H1 (cell line): ENCODE measurements at regions not wholly inside any gene's neighbourhood (a gene's known extent, or its start where the extent isn't known, plus 50 kb on each side); places are given as distances from the start of the nearest gene placed in this dataset.

Experiments used
- CTCF ChIA-PET: fragments of 300-600 bp; sonication (Branson Sonifier 250); formaldehyde crosslinking; loops from one replicate; lab custom pipeline; 2021; ENCODE audit not compliant: partially characterized antibody; lab: Charles Lee
- POLR2A ChIA-PET: fragments of 300-600 bp; sonication (Branson Sonifier 250); formaldehyde crosslinking; loops from one replicate; lab custom pipeline; 2021; ENCODE audit warnings: inconsistent platforms; ENCODE audit not compliant: partially characterized antibody; lab: Charles Lee
- DNase-seq, 2 experiments: peaks; one replicate each; pipeline versions ENCODE4 v3.0.0 to v3.0.0-alpha.2; 2010 to 2022; ENCODE audit warnings: low spot score in 2 of 2, low read depth in 1 of 2, mixed read lengths in 1 of 2
- FAIRE-seq: peaks from 2 replicates; lab custom pipeline; 2011; peaks lifted over from hg19 to GRCh38; lab: Jason Lieb, UNC
- H2AFZ ChIP-seq: 2 replicates; pipeline ENCODE4 v1.8.1; 2012; ENCODE audit warnings: low read length, inconsistent platforms
- H2AK5ac ChIP-seq: 2 replicates; pipeline ENCODE4 v1.6.1; 2013; ENCODE audit warnings: low read depth, low read length
- H2BK120ac ChIP-seq: replicated peaks from 2 replicates; pipeline ENCODE3; 2013; ENCODE audit warnings: low read depth, low read length, inconsistent platforms
- H2BK12ac ChIP-seq: 2 replicates; pipeline ENCODE4 v1.6.1; 2013; ENCODE audit warnings: low read depth, low read length
- H2BK15ac ChIP-seq: 2 replicates; pipeline ENCODE4 v1.6.1; 2013; ENCODE audit warnings: low read length
- H2BK20ac ChIP-seq: 2 replicates; pipeline ENCODE4 v1.6.1; 2013; ENCODE audit warnings: low read length
- H2BK5ac ChIP-seq: 2 replicates; pipeline ENCODE4 v1.6.1; 2013; ENCODE audit warnings: low read depth, low read length
- H3K14ac ChIP-seq: 2 replicates; pipeline ENCODE4 v1.6.1; 2013; ENCODE audit warnings: inconsistent platforms; ENCODE audit not compliant: insufficient read length
- H3K18ac ChIP-seq: 2 replicates; pipeline ENCODE4 v1.6.1; 2013; ENCODE audit warnings: low read length; ENCODE audit errors: extremely low read depth
- H3K23ac ChIP-seq: 2 replicates; pipeline ENCODE4 v1.6.1; 2013; ENCODE audit warnings: inconsistent platforms; ENCODE audit not compliant: insufficient read length
- H3K23me2 ChIP-seq: 2 replicates; pipeline ENCODE4 v1.6.1; 2013; ENCODE audit warnings: low read depth, low read length
- H3K27ac ChIP-seq: 2 replicates; pipeline ENCODE4 v1.6.1; 2011; ENCODE audit warnings: low read depth, low read length, inconsistent platforms
- H3K27me3 ChIP-seq, 4 experiments: replicated peaks in 1 of 4; 1 replicate in 1 of 4; 2 replicates in 3 of 4; pipeline versions ENCODE4 v1.6.1 to v1.8.1; 2011 to 2013; ENCODE audit warnings: low read length in 3 of 4, mild to moderate bottlenecking in 3 of 4, inconsistent platforms in 2 of 4, mixed read lengths in 2 of 4, moderate library complexity in 1 of 4; ENCODE audit not compliant: control insufficient read depth in 3 of 4, insufficient read depth in 3 of 4; ENCODE audit errors: extremely low read depth in 1 of 4
- H3K36me3 ChIP-seq, 4 experiments: 2 replicates each; pipeline versions ENCODE4 v1.6.1 to v1.8.1; 2011 to 2013; ENCODE audit warnings: mild to moderate bottlenecking in 4 of 4, low read length in 3 of 4, moderate library complexity in 2 of 4, control low read depth in 1 of 4, inconsistent platforms in 1 of 4; ENCODE audit not compliant: insufficient read depth in 4 of 4, control insufficient read depth in 2 of 4
- H3K4ac ChIP-seq: replicated peaks from 2 replicates; pipeline ENCODE3; 2013; ENCODE audit warnings: low read length, low read depth, mixed read lengths, inconsistent platforms; ENCODE audit not compliant: insufficient read length
- H3K4me1 ChIP-seq, 4 experiments: replicated peaks in 1 of 4; 1 replicate in 1 of 4; 2 replicates in 3 of 4; pipeline versions ENCODE4 v1.6.1 to v1.8.1; 2011 to 2013; ENCODE audit warnings: low read length in 3 of 4, inconsistent platforms in 2 of 4, mixed read lengths in 1 of 4; ENCODE audit not compliant: insufficient read depth in 4 of 4, control insufficient read depth in 3 of 4
- H3K4me2 ChIP-seq, 2 experiments: 2 replicates each; pipeline versions ENCODE4 v1.6.1 to v1.8.1; 2011 to 2013; ENCODE audit warnings: low read depth in 2 of 2, low read length in 2 of 2, control low read depth in 1 of 2, inconsistent platforms in 1 of 2, mild to moderate bottlenecking in 1 of 2; ENCODE audit not compliant: insufficient read depth in 1 of 2
- H3K4me3 ChIP-seq, 4 experiments: fragments of 200-600, 300-600 bp in 1 of 4; sonication (generic), shearing (Covaris generic), sonication (Bioruptor Twin) in 1 of 4; 2 replicates each; pipeline versions ENCODE4 v1.5.1 to v1.8.1; 2011 to 2016; ENCODE audit warnings: low read length in 4 of 4, low read depth in 3 of 4, control low read depth in 2 of 4, inconsistent platforms in 2 of 4, mild to moderate bottlenecking in 2 of 4, mixed read lengths in 1 of 4, moderate library complexity in 1 of 4; ENCODE audit not compliant: insufficient read depth in 2 of 4; ENCODE audit errors: extremely low read depth in 1 of 4
- H3K56ac ChIP-seq: replicated peaks from 2 replicates; pipeline ENCODE3; 2013; ENCODE audit warnings: low read depth, mild to moderate bottlenecking, mixed read lengths, low read length, inconsistent platforms; ENCODE audit not compliant: insufficient read length
- H3K79me1 ChIP-seq: 2 replicates; pipeline ENCODE4 v1.6.1; 2013; ENCODE audit warnings: low read depth, low read length, control low read depth
- H3K79me2 ChIP-seq, 2 experiments: 2 replicates each; pipeline versions ENCODE4 v1.6.1 to v1.8.1; 2012 to 2013; ENCODE audit warnings: low read length in 2 of 2, mild to moderate bottlenecking in 2 of 2, inconsistent platforms in 1 of 2; ENCODE audit not compliant: insufficient read depth in 2 of 2, control insufficient read depth in 1 of 2
- H3K9ac ChIP-seq, 4 experiments: replicated peaks in 1 of 4; 1 replicate in 1 of 4; 2 replicates in 3 of 4; pipeline versions ENCODE4 v1.6.1 to v1.8.1; 2011 to 2013; ENCODE audit warnings: low read depth in 3 of 4, low read length in 3 of 4, control low read depth in 2 of 4, mild to moderate bottlenecking in 2 of 4, moderate library complexity in 2 of 4, inconsistent platforms in 1 of 4; ENCODE audit errors: extremely low read depth in 1 of 4
- H3K9me3 ChIP-seq, 2 experiments: 2 replicates each; pipeline versions ENCODE4 v1.6.1 to v1.8.1; 2012 to 2013; ENCODE audit warnings: mild to moderate bottlenecking in 2 of 2, moderate library complexity in 2 of 2, control low read depth in 1 of 2, inconsistent platforms in 1 of 2, low read depth in 1 of 2, low read length in 1 of 2, mixed read lengths in 1 of 2; ENCODE audit not compliant: insufficient read depth in 2 of 2
- H4K20me1 ChIP-seq, 2 experiments: replicated peaks in 1 of 2; 2 replicates each; pipeline versions ENCODE3 to v1.8.1; 2011 to 2013; ENCODE audit warnings: inconsistent platforms in 2 of 2, low read length in 2 of 2, mild to moderate bottlenecking in 1 of 2; ENCODE audit not compliant: insufficient read depth in 2 of 2, control insufficient read depth in 1 of 2
- H4K5ac ChIP-seq: 2 replicates; pipeline ENCODE4 v1.6.1; 2013; ENCODE audit warnings: low read length, low read depth, mixed read lengths, inconsistent platforms; ENCODE audit not compliant: insufficient read length
- H4K8ac ChIP-seq: 2 replicates; pipeline ENCODE4 v1.8.0; 2013; ENCODE audit warnings: mild to moderate bottlenecking, moderate library complexity, low read length, inconsistent platforms; ENCODE audit not compliant: insufficient read depth; ENCODE audit errors: extremely low read depth
- H4K91ac ChIP-seq: replicated peaks from 2 replicates; pipeline ENCODE3; 2013; ENCODE audit warnings: low read length, mixed read lengths, inconsistent platforms; ENCODE audit not compliant: insufficient read length
- BCL11A ChIP-seq, 2 experiments: IDR thresholded peaks; one replicate each; pipeline ENCODE4 v1.6.1; 2011; ENCODE audit warnings: low read depth in 2 of 2, low read length in 2 of 2, mild to moderate bottlenecking in 2 of 2
- CHD1 ChIP-seq: IDR thresholded peaks from 2 replicates; pipeline ENCODE4 v1.6.1; 2012; ENCODE audit warnings: low read depth, low read length, improper control_type of control experiment
- CTBP2 ChIP-seq: IDR thresholded peaks from 2 replicates; pipeline ENCODE4 v1.7.0; 2011; ENCODE audit warnings: borderline replicate concordance, mild to moderate bottlenecking, moderate library complexity, mixed read lengths, low read length; ENCODE audit not compliant: insufficient read depth, insufficient read length
- JUND ChIP-seq: IDR thresholded peaks from 2 replicates; pipeline ENCODE4 v1.6.1; 2011; ENCODE audit warnings: mild to moderate bottlenecking, improper control_type of control experiment, low read length
- KDM4A ChIP-seq: IDR thresholded peaks from one replicate; pipeline ENCODE4 v1.7.1; 2012; ENCODE audit warnings: low read depth, mild to moderate bottlenecking, moderate library complexity, low read length, inconsistent platforms; ENCODE audit not compliant: severe bottlenecking
- NRF1 ChIP-seq: IDR thresholded peaks from 2 replicates; pipeline ENCODE4 v1.6.1; 2011; ENCODE audit warnings: mild to moderate bottlenecking, low read depth, low read length, improper control_type of control experiment
- POLR2AphosphoS5 ChIP-seq: IDR thresholded peaks from 2 replicates; pipeline ENCODE4 v1.6.1; 2011; ENCODE audit warnings: low read depth, low read length
- RAD21 ChIP-seq, 2 experiments: IDR thresholded peaks in 1 of 2; conservative IDR thresholded peaks in 1 of 2; 2 replicates each; pipeline ENCODE4 v1.6.1; 2011; ENCODE audit warnings: low read depth in 2 of 2, low read length in 2 of 2, improper control_type of control experiment in 1 of 2, inconsistent platforms in 1 of 2, mild to moderate bottlenecking in 1 of 2, moderate library complexity in 1 of 2
- RBBP5 ChIP-seq: IDR thresholded peaks from 2 replicates; pipeline ENCODE4 v1.7.1; 2012; ENCODE audit warnings: low read depth, mild to moderate bottlenecking, inconsistent platforms, low read length, moderate library complexity, borderline replicate concordance
- SIRT6 ChIP-seq: IDR thresholded peaks from one replicate; pipeline ENCODE4 v1.7.1; 2012; ENCODE audit warnings: low read length, inconsistent platforms
- SP4 ChIP-seq: IDR thresholded peaks from 2 replicates; pipeline ENCODE4 v1.6.1; 2012; ENCODE audit warnings: low read length, inconsistent platforms
- SRF ChIP-seq: IDR thresholded peaks from 2 replicates; pipeline ENCODE4 v1.6.1; 2011; ENCODE audit warnings: mild to moderate bottlenecking, low read depth, low read length, moderate library complexity
- ZNF274 ChIP-seq: IDR thresholded peaks from 2 replicates; pipeline ENCODE4 v1.7.0; 2012; ENCODE audit warnings: low read length, borderline replicate concordance; ENCODE audit errors: extremely low read depth
- WGBS, 2 experiments: shearing (Covaris generic) in 1 of 2; methylation state at CpG; one replicate each; pipeline versions ENCODE4 v1.1.6 to v1.1.7; 2013 to 2015; ENCODE audit warnings: low lambda C conversion rate in 2 of 2, mixed read lengths in 2 of 2, inconsistent platforms in 1 of 2, low coverage in 1 of 2, missing lambda C conversion rate in 1 of 2; ENCODE audit not compliant: insufficient replicate concordance in 2 of 2, insufficient coverage in 1 of 2, insufficient read length in 1 of 2; ENCODE audit errors: extremely low coverage in 1 of 2, missing lambda C conversion rate in 1 of 2; 5-methylcytosine and 5-hydroxymethylcytosine counted together

GRCh38 chr20:50398821-50399554 lies 111.2 kb upstream of the PTPN1 start:
- Histone ChIP-seq H2AK5ac (no peak overlapping the region), H3K36me3 (no peaks in the 10 kb centered on the region), H3K79me2 (no peaks in the 10 kb centered on the region), H2BK120ac (no peak overlapping the region), H3K23me2 (peaks cover 1% of the 10 kb centered on the region; the same call in 1 of the 2 replicates), H4K91ac (no peak overlapping the region), H2BK15ac (no peak overlapping the region), H3K56ac (no peak overlapping the region), H3K18ac (no peak overlapping the region; the same call in none of the 2 replicates), H3K4me3 (no peak overlapping the region), H3K4me1 (no peaks in the 10 kb centered on the region), H3K27ac (no peak overlapping the region), H3K9ac (no peak overlapping the region), H4K5ac (no peak overlapping the region), H3K23ac (no peak overlapping the region), H2BK5ac (no peak overlapping the region), H2AFZ (no peak overlapping the region), H3K9me3 (no peaks in the 10 kb centered on the region), H3K4me2 (no peak overlapping the region), H3K4ac (no peak overlapping the region), H2BK12ac (no peak overlapping the region), H4K20me1 (no peaks in the 10 kb centered on the region), H4K8ac (no peak overlapping the region), H2BK20ac (no peak overlapping the region), H3K14ac (no peak overlapping the region), H3K79me1 (no peaks in the 10 kb centered on the region), H3K27me3 (no peaks in the 10 kb centered on the region)
- FAIRE-seq (no peak), DNase-seq (no peak)
- ChIA-PET CTCF (interaction anchor here (0.9 to 3.0 kb wide), 3 partner anchors 35 to 205 kb away, joined by 3 to 11 read pairs (median 4); no protein-coding TSS in a partner anchor), POLR2A (no interaction called here)
- WGBS, 2 experiments = 86% methylated on average over 19 of the region's 20 CpGs; no CpG with 5 or more reads in 1 of the 2 experiments
- TF ChIP-seq RAD21 (IDR thresholded peaks at IDR 0.05 in 1 of 2, conservative IDR thresholded peaks at IDR 0.05 in 1 of 2; ENCODE audit: low read depth in 2 of 2, low read length in 2 of 2) = no peak
- TF ChIP-seq KDM4A = no peak
- TF ChIP-seq CHD1 = no peak
- no peak for TF ChIP-seq SIRT6
- no peak for TF ChIP-seq JUND
- no peak for TF ChIP-seq SRF
- no peak for TF ChIP-seq SP4
- no peak for TF ChIP-seq ZNF274
- TF ChIP-seq RBBP5 = no peak
- TF ChIP-seq POLR2AphosphoS5 = no peak
- no peak for TF ChIP-seq BCL11A (IDR thresholded peaks at IDR 0.05; ENCODE audit: low read depth in 2 of 2, low read length in 2 of 2)
- no peak for TF ChIP-seq NRF1
- TF ChIP-seq CTBP2 = no peak
